NCI-H460 (cell line): ENCODE measurements at regions not wholly inside any gene's neighbourhood (a gene's known extent, or its start where the extent isn't known, plus 50 kb on each side); places are given as distances from the start of the nearest gene placed in this dataset.

Experiments
- DNase-seq: peaks from one replicate; pipeline ENCODE4 v3.0.0-alpha.2; 2016; ENCODE audit warnings: low read depth; ENCODE audit errors: extremely low read depth

DNA sequence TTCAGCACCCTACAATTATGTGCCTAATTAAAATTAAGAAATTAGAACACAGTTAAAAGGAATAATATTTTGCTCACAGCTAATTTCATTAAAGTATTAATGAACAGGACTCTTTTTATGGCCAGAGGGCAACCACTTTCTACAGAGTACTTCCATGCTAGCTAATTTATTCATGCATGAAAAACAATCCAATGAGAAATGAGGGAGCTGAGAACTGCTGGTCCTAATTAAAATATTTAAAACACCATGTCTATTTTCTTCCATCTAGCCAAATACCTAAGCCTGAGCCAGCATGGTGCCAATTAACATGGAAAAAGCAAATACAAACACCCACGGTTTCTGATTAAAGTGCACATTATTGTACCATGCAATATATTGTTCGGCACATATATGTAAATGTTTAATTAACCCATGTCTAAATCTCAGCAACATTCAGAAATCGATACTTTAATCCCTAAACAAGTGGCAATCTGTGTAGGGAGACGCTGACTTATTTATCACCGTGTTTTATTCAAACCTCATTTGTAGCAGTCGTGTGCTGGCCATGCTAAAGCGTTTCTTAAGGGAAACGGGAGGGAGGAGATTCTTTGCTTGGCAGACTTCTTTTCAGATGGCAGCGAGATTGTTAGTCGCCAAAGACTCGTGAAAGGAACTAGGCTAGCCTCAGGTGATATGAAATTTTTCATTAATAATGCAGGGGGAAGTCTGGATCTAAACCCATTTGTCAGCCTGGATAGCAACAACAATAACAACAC, 193.5 kb downstream of the ANXA2 start:
- no peak for DNase-seq

DNA sequence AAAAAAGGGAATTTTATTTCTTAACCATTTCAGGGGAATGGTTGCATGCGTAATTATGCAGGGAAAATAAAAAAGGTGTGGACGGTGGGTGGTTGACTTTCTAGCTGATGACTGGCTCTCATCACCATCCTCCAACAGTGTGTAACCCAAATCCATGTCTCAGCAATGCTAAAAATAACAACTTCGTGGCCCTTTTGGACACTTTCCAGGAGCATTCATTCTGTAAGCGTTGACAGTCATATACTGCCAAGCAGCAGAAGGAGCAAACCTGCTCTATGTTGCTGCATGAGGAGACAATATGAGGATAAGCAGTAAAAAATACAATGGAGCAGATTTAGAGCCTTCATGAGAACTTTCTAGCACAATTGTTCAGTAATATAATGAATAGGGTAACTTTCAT, 189.1 kb downstream of the ANXA2 start:
- DNase-seq = no peak

DNA sequence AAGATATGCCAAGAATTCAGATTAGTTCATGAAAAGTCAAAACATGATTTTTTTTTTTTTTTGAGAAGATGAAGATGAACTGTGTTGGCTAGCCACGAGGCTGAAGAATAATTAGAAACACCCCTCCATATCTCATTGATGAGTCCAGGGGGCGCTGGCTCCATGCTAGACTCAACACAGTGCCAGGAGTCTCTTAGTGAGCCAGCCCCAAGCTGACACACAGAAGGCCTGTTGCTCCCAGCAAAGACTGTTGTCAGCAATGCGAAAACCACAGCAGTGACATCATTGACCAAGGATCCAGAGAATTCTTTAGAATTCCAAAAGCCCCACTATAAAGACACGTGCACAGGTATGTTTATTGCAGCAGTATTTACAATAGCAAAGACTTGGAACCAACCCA, 185.2 kb downstream of the ANXA2 start:
- DNase-seq = no peak

DNA sequence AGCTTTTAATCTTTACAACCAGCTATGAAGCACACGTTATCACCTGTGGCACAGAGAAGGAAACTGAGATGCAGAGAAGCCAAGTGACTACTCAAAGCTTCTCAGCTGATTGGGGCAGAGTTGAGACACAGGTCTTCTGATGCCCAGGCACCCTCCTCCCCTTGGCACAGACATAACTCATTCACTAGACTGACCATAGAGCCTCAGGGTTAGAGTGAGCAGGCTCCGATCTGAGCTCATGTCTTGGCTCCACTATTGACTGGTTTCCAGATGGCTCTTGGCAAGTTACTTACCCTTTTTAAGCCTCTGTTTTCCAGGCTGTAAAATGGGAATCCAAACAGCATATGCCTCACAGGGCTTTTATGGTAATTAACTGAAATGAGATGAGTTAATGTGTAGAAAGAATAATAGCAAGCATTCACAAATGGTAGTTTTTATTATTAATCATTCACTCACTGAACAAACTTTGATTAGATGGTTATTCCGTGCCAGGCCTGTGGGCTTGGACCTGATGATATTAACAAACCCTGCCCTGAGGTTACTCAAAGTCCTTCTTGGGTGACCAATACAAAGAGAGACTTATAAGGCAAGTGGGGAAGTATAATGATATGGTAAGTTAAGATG, 184.3 kb downstream of the ANXA2 start:
- no peak for DNase-seq

DNA sequence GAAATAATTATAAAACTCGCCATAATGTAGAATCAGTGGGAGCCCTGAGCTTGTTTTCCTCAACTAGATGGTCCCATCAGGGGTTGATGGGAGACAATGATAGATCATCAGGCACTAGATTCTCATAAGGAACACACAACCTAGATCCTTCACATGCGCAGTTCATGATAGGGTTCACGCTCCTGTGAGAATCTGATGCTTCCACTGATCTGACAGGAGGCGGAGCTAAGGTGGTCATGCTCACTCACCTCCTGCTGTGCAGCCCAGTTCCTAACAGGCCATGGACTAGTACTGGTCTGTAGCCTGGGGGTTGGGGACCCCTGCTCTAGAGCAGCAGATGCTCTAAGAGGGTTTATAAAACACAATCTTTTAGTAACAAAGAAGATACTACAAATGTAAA, 183.6 kb downstream of the ANXA2 start:
- no peak for DNase-seq

DNA sequence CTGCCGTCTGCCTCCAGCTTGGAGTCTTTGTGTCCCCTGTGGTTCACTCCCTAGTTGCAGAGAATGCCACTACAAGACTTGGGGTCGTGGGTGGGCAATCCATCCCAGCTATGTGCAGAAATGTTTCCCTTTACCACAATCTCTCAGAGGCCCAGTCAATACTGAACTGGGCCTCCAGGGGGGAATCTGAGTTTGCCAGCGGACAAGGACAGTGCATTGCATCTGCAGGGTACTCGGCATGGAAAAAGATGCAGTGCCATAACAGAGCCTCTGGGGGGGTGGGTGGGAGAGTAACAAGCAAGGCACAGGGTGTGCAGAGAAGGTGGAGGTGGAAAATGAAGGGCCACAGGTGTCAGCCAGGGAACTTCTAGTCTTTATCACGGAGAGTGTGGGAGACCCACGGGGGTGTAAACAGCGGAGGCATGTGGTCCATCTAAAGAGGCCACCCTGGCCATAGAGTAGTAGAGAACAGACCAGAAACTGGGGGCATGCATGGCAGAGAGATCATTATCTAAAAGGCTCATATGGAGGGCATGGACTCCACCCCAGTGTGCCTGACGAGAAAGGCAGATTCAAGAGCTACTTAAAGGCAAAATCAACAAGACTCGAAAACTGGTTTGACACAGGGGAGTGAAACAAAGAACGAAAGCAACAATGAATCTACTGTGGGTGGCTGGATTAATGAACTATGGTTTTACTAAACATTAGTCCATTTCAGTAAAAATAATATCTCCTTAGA, 182.4 kb downstream of the ANXA2 start:
- DNase-seq = no peak

DNA sequence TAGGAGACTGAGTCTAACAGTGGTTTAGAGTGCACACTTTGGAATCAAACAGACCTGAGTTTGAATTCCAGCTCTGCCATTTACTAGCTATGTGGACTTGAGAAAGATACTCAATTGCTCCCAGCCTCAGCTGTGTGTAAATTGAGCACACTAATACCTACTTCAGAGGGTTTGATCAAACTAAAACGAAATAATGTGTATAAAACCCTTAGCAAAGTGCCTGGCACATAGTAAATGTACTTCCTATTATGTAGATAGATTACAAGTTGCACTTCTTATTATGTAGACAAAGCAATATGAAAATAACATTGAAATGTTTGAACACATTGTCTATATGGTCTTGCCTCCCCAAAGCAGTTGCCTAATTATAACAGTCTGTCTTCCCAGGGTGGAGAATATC, 180.6 kb downstream of the ANXA2 start:
- DNase-seq = no peak

DNA sequence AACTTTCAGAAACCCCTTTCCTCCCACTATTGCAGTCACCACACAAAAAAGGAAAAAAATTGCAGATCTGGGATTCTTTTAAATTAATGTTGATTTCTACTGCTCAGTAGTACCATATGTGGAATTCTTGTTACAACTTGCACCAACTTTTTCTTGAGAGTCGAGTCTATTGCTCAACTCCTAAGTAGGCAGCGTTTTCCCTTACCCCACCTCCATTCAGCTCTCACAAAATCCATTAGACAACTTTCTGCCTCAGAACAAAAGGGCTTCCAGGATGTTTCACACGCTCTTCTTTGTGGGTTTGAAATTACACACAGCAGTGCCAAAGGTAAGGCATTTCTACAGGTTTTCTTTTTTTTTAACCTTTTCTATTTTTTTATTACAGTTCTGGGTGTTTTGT, 179.5 kb downstream of the ANXA2 start:
- DNase-seq = no peak

DNA sequence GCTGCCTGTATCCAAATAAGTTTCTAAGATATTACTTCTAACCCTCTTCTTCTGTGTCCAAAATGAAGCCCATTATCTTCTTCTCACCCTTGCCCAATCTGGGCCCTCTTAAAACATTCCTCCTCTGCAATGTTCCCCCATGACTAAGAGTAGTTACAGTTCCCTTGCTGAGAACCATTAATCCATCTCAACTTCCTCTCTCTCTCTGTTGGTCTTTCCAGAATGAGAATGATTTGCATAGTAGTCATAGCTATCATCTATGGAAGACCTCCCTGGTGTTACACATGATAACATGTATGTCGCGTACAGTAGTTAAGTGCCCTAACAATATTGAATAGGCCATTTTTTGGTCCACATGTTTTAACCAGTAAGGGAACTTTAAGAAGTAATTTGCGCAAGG, 177.9 kb downstream of the ANXA2 start:
- DNase-seq = no peak

DNA sequence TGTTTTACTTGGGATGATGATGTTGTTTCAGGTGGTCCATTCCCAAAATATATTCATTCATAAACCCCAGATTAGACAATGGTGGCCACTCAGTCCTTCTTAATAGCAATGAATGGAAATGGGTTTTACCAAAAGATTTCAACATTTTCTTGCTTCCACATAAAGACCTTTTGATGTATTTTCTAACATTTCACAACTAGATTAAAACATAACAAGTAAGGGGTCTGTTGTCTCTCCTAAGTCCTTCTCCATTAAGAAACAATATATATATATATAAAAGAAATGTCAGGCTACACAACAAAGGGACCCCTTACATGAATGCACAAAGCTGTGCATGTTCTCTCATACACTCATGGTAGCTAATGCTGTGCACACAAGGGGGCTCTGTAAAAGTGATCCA, 176.4 kb downstream of the ANXA2 start:
- no peak for DNase-seq

DNA sequence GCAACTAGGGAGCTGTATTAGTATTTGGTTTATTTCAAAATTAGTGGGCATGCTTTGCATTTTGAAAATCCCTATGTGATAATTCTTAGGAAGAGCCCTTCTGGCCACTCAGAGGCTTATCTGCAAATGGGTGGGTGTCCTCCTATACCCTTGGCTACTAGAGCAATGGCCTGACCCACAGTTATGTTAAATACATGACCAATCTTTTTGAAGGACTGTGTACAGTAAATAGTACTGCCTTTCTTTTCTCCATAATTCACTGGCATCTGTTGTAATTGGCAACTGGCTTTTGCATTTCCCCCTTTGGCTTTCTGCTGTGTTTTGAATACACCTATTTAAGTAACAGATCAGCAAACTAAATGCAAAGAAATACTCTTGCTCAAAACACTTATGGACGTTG, 175.4 kb downstream of the ANXA2 start:
- no peak for DNase-seq

DNA sequence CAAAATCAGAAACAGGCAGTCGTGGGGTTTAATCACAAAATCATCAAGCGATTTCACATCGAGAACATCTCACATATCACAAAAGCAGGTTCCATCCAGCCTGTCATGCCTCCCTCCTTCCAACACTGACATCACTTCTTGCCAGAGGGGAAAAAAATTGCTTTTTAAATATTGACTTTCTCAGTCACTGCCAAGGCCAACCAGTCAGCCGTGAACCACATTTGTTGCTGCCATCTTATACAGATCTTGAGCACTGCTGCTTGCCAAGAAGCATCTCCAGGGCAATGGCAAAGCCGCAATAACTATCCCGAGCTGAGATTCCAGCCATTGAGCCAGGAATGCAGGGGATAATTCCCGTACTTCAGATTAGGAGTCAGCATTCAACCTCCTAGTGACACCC, 174.6 kb downstream of the ANXA2 start:
- no peak for DNase-seq

DNA sequence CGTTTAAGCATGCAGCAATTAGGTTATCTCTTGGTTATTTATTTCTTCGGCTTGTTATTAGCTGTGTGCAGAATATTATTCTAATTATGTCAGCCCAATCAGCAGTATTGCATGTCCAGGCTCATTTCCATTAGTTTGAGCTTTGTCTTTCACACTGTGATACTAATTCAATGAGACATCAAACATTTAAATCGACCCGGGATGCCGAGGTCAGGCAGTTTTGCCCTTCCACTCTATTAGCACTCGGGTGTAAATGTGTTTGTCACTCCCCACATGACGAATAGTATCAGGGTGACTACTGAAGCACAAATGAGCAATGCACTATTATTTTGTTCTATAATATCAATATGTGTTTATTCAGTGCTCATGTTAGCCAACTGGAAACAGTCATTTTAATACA, 170.9 kb downstream of the ANXA2 start:
- no peak for DNase-seq

DNA sequence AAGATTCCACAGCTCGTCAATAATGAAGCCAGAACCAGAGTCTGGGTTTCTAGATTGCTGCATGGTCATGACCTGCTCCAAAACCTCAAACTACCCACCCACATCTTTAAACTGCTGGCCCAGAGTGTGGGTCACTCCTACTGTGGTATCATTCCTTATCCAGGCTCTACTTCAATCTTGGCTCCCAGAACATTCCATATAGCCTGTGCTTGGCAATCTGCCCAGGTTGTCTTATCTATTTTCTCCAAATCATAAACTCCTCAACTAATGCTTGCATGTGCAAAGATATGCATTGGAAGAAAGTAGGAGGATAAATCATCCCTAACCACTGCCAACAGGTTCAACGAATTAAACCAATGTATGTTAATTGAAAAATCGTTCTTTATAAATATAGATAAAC, 169.7 kb downstream of the ANXA2 start:
- no peak for DNase-seq

DNA sequence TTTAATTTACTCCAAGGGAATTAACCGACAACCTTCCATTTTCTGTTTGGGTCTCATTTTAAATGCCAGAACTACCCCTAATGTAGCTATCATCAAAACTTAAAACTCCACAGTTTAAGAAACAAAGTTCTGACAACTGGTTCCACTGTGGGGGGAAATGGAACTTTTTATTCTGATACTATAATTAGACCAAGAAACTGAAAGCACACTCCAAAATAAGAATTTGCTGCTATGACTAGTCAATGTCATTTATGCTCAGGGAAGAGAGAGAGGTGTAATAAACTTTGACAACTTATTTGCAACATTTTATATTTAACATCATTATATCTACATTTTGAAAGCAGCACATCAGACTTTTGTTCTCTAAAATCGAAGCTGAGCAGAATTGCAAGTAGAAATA, 169.2 kb downstream of the ANXA2 start:
- no peak for DNase-seq

DNA sequence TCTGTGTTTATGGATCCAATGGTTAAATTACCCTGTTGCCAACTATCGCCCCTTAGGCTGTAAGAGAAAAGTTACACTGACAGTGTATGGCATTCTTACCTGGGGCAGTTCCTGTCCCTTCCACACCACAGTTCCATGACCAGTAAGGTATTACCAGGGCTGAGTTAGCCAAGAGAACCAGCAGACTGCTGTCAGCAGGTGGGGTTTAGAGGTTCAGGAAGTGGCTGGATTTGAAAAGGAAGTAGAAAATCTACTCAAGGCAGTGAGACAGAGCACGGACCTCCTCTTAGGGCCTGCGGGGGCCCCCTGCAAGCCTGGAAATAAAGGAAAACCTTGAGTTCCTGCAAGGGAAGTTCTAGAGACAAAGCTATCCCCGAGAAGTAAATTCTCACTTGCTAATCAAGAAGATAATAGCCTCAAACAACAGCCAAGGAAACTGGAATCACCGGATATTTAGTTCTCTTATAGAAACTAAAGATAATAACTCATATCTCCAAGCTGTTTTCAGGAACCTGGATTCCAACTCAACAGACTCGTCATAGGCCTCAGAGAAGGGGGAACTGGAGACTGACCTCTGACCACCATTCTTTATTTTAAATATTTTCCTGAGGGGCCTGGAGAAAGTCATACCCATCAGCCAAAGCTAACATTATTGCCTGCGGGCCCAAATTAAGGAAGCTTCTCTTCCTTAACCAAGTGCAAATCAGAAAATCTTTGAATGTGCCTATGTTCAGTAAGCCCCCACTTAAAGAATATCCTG, 161.7 kb downstream of the ANXA2 start:
- DNase-seq = no peak

DNA sequence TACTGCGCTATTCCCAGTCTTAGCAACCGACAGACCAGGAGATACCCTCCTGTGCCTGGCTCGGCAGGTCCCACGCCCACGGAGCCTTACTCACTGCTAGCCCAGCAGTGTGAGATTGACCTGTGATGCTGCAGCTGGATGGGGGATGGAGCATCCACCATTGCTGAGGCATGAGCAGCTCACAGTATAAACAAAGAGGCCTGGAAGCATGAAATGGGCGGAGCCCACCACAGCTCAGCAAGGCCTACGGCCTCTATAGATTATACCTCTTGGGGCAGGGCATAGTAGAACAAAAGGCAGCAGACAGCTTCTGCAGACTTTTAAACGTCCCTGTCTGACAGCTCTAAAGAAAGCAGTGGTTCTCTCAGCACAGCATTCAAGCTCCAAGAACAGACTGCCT, 160.3 kb downstream of the ANXA2 start:
- no peak for DNase-seq

DNA sequence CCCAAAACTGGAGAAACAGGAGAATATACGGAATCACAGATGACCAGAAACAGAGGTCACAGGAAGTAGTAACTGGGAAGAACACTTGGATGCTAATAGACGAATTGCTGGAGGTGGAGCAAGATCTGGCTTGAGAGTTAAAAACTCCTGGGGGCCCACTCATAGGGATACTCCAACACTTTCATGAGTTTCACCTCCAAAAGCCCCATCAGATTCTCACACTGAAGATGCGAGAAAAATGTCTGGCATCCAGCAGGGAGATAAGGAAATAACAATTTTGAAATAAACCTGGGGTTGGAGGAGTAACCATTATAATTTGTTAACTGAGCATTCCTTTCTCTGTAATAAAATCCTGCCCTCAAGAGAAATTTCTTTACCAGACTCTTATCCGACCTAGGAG, 154.0 kb downstream of the ANXA2 start:
- DNase-seq = no peak

DNA sequence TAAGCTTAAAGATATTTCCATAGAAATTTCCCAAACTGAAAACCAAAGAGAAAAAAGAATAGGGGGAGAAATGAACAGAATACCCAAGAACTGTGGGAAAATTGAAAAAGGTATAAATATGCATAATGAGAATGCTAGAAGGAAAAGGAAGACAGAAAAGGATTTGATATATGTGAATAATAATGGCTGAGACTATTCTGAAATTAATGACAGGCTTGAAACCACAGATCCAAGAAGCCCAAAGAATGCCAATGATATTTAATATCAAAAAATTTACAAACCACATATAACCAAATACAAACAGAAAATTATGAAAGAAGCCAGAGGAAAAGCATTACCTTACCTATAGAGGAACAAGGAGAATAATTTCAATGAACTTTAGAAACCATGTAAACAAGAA, 153.0 kb downstream of the ANXA2 start:
- DNase-seq = no peak

DNA sequence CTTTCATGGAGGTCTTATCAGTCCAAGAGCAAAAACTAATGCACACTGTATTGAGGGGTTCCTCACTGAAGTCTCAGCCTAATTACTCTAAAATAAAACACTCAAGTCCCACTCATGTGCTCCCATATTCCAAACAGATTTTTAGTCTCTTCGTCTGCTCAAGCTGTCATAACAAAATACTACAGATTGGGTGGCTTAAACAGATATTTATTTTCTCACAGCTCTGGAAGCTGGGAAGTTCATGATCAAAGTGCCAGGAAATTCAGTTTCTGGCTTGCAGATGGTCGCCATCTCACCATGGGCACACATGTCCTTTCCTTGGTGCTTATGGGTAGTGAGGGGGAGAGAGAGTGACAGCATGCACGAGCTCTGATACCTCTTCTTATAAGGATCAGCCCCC, 147.5 kb downstream of the ANXA2 start:
- DNase-seq = no peak

DNA sequence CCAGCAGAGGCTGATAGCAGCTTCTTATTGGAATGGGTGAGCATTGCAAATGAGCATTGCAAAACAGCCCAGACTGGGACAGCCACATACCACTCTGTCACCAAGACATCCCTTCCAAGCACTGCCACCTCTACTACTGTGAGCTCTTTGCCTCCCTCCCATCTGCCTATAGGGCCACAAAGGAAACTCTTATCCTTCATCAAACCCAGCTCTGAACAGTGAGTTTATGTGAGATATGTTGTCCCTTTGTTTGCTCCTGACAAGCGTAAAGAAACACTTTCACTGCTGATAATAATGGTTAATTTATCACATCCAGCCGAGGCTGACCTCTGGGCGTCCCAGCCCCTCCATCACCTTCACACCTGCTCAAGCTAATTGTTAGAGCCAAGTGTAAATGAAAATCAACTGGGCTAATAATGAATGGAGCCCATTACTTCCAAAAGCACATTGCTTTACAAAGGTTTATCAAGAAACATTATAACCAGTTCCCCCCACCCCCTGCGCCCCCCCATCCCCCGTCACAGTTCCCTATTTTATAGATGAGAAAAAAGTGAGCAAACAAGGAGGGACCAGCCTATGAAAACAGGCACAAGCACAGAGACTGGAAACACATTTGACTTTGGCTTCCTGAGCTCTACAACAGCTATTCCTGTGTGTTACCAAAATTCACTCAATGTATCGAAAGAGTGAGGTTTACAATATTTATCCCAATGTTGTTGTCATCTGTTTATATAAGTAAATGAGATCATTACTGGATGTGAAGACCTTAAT, 146.3 kb downstream of the ANXA2 start:
- no peak for DNase-seq
